ENCODE measurements at regions not wholly inside any gene's neighbourhood (a gene's known extent, or its start where the extent isn't known, plus 50 kb on each side); places are given as distances from the start of the nearest gene placed in this dataset.

GRCh38 chr1:58060559-58061170 lies 485.9 kb downstream of the OMA1 start (continued):
- TF ChIP-seq, protein P1, sequence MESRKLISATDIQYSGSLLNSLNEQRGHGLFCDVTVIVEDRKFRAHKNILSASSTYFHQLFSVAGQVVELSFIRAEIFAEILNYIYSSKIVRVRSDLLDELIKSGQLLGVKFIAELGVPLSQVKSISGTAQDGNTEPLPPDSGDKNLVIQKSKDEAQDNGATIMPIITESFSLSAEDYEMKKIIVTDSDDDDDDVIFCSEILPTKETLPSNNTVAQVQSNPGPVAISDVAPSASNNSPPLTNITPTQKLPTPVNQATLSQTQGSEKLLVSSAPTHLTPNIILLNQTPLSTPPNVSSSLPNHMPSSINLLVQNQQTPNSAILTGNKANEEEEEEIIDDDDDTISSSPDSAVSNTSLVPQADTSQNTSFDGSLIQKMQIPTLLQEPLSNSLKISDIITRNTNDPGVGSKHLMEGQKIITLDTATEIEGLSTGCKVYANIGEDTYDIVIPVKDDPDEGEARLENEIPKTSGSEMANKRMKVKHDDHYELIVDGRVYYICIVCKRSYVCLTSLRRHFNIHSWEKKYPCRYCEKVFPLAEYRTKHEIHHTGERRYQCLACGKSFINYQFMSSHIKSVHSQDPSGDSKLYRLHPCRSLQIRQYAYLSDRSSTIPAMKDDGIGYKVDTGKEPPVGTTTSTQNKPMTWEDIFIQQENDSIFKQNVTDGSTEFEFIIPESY (IDR thresholded peaks at IDR 0.05; ENCODE audit: borderline replicate concordance, low read depth): no peak
- TF ChIP-seq FOXJ3 (CRISPR knock-in tag; IDR thresholded peaks at IDR 0.05): no peak

- no peak overlapping the region for H3K4me2 ChIP-seq
- CTCF ChIA-PET: no interaction called here
- H3K79me2 ChIP-seq (ENCODE audit: insufficient read depth): no peaks in the 10 kb centered on the region
- H4K20me1 ChIP-seq (ENCODE audit: insufficient read depth): no peaks in the 10 kb centered on the region
- H3K4me3 ChIP-seq (ENCODE audit: low read depth in 2 of 2, low read length in 1 of 2): no peak overlapping the region
- POLR2A ChIA-PET: no interaction called here
- no peaks in the 10 kb centered on the region for H3K9me2 ChIP-seq
- no peak overlapping the region for H3K9ac ChIP-seq
- no peaks in the 10 kb centered on the region for H3K9me3 ChIP-seq
- no peaks in the 10 kb centered on the region for H3K36me3 ChIP-seq (replicated peaks in 1 of 2; ENCODE audit: control insufficient read depth in 1 of 2, insufficient read depth in 2 of 2, low read length in 1 of 2)
- TF ChIP-seq REST (IDR thresholded peaks at IDR 0.05; ENCODE audit: low read depth, low read length): no peak
- no peak for TF ChIP-seq ELF1 (IDR thresholded peaks at IDR 0.05)
- TF ChIP-seq FOXM1 (IDR thresholded peaks at IDR 0.05; ENCODE audit: low read depth): no peak
- no peak for TF ChIP-seq TEAD4 (IDR thresholded peaks at IDR 0.05; ENCODE audit: borderline replicate concordance, insufficient read depth)
- no peak for TF ChIP-seq MXI1 (IDR thresholded peaks at IDR 0.05; ENCODE audit: low read depth, low read length)
- TF ChIP-seq, protein P2, sequence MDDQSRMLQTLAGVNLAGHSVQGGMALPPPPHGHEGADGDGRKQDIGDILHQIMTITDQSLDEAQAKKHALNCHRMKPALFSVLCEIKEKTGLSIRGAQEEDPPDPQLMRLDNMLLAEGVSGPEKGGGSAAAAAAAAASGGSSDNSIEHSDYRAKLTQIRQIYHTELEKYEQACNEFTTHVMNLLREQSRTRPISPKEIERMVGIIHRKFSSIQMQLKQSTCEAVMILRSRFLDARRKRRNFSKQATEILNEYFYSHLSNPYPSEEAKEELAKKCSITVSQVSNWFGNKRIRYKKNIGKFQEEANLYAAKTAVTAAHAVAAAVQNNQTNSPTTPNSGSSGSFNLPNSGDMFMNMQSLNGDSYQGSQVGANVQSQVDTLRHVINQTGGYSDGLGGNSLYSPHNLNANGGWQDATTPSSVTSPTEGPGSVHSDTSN (IDR thresholded peaks at IDR 0.05): no peak
- TF ChIP-seq RAD21 (IDR thresholded peaks at IDR 0.05; ENCODE audit: low read length): no peak
- no peak for TF ChIP-seq TCF12 (IDR thresholded peaks at IDR 0.05)
- TF ChIP-seq, protein P3, sequence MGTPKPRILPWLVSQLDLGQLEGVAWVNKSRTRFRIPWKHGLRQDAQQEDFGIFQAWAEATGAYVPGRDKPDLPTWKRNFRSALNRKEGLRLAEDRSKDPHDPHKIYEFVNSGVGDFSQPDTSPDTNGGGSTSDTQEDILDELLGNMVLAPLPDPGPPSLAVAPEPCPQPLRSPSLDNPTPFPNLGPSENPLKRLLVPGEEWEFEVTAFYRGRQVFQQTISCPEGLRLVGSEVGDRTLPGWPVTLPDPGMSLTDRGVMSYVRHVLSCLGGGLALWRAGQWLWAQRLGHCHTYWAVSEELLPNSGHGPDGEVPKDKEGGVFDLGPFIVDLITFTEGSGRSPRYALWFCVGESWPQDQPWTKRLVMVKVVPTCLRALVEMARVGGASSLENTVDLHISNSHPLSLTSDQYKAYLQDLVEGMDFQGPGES (IDR thresholded peaks at IDR 0.05; ENCODE audit: low read depth, low read length): no peak
- TF ChIP-seq NRF1 (IDR thresholded peaks at IDR 0.05; ENCODE audit: low read depth, low read length): no peak
- TF ChIP-seq RFX5 (IDR thresholded peaks at IDR 0.05; ENCODE audit: low read length): no peak
- no peak for TF ChIP-seq SIN3A (IDR thresholded peaks at IDR 0.05; ENCODE audit: borderline replicate concordance, low read depth, low read length)
- TF ChIP-seq RCOR1 (IDR thresholded peaks at IDR 0.05; ENCODE audit: low read length): no peak
- no peak for TF ChIP-seq NFIC (IDR thresholded peaks at IDR 0.05; ENCODE audit: borderline replicate concordance)
- no peak for TF ChIP-seq GATA2 (CRISPR knock-in tag; IDR thresholded peaks at IDR 0.05)
- no peak for TF ChIP-seq CTCF (IDR thresholded peaks at IDR 0.05)
- DNase-seq: no peak
- H3K27me3 ChIP-seq (ENCODE audit: insufficient read depth): no peaks in the 10 kb centered on the region
- H2AFZ ChIP-seq (ENCODE audit: low read depth): no peak overlapping the region
- WGBS (ENCODE audit: low lambda C conversion rate): 38% methylated on average over 5 of the region's 6 CpGs
- H3K4me1 ChIP-seq (ENCODE audit: control insufficient read depth in 1 of 2, insufficient read depth in 2 of 2, low read depth in 1 of 2, low read length in 1 of 2): no peaks in the 10 kb centered on the region; a peak in 1 of 4 replicates
- H3F3A ChIP-seq (replicated peaks; ENCODE audit: insufficient read depth): no peaks in the 10 kb centered on the region
- H3K27ac ChIP-seq (ENCODE audit: low read depth in 2 of 2, low read length in 1 of 2): no peak overlapping the region
Observed at GRCh38 chr1:58059789-58060188, 486.7 kb downstream of the OMA1 start.

Measured in SK-N-SH (cell line).